MCF 10A (cell line): ENCODE measurements at regions not wholly inside any gene's neighbourhood (a gene's known extent, or its start where the extent isn't known, plus 50 kb on each side); places are given as distances from the start of the nearest gene placed in this dataset.

Source experiments
- BruUV-seq: library from RNA; stranded (reverse); fragments of 400-500 nt; replicated peaks from 2 replicates; lab custom pipeline; 2021; lab: Mats Ljungman, UMichigan
- CTCF ChIA-PET: fragments of 300-600 bp; sonication (Branson Sonifier 250); formaldehyde crosslinking; extraction: SDS; loops from one replicate; lab custom pipeline; 2021; ENCODE audit warnings: antibody characterized with exemption, inconsistent platforms; lab: Yijun Ruan, JAX
- POLR2A ChIA-PET: fragments of 300-600, 350-650 bp; sonication (Branson Sonifier 250); formaldehyde crosslinking; extraction: SDS; loops from one replicate; lab custom pipeline; 2020; ENCODE audit warnings: antibody characterized with exemption, inconsistent platforms; lab: Yijun Ruan, JAX
- DNase-seq: peaks from one replicate; pipeline ENCODE4 v3.0.0-alpha.2; 2018; ENCODE audit not compliant: unreplicated experiment
- H3K27ac Mint-ChIP-seq: one replicate; pipeline ENCODE4 v1.8.0; 2022; ENCODE audit warnings: mild to moderate bottlenecking, low read depth, mixed read lengths; ENCODE audit not compliant: unreplicated experiment
- H3K27me3 Mint-ChIP-seq: one replicate; pipeline ENCODE4 v1.8.0; 2022; ENCODE audit warnings: mixed read lengths; ENCODE audit not compliant: insufficient read depth, unreplicated experiment
- H3K36me3 Mint-ChIP-seq: one replicate; pipeline ENCODE4 v1.8.0; 2022; ENCODE audit warnings: mild to moderate bottlenecking, moderate library complexity, mixed read lengths; ENCODE audit not compliant: insufficient read depth, unreplicated experiment
- H3K4me1 Mint-ChIP-seq: one replicate; pipeline ENCODE4 v1.8.0; 2022; ENCODE audit warnings: mixed read lengths; ENCODE audit not compliant: insufficient read depth, unreplicated experiment
- H3K4me3 Mint-ChIP-seq: one replicate; pipeline ENCODE4 v1.8.0; 2022; ENCODE audit warnings: mild to moderate bottlenecking, moderate library complexity, mixed read lengths; ENCODE audit not compliant: unreplicated experiment
- H3K9me3 Mint-ChIP-seq: one replicate; pipeline ENCODE4 v1.8.0; 2022; ENCODE audit warnings: mixed read lengths; ENCODE audit not compliant: unreplicated experiment
- intact Hi-C: fragments of 100-400 bp; cut with micrococcal nuclease; formaldehyde crosslinking; loops from 2 replicates; pipeline ENCODE4 v1.14.1; 2022
- TF ChIP-seq, protein P1 (sequence below): fragments of 200-600 bp; IDR thresholded peaks from one replicate; pipeline ENCODE4 v1.8.0; 2022; ENCODE audit warnings: antibody characterized with exemption, mild to moderate bottlenecking; ENCODE audit not compliant: unreplicated experiment

- BruUV-seq, result no TSS peak
- no peak for DNase-seq
- no peaks in the 10 kb centered on the region for H3K36me3 Mint-ChIP-seq
- CTCF ChIA-PET, result no interaction called here
- POLR2A ChIA-PET, result no interaction called here
- H3K27me3 Mint-ChIP-seq, result no peaks in the 10 kb centered on the region
- TF ChIP-seq, protein P1, sequence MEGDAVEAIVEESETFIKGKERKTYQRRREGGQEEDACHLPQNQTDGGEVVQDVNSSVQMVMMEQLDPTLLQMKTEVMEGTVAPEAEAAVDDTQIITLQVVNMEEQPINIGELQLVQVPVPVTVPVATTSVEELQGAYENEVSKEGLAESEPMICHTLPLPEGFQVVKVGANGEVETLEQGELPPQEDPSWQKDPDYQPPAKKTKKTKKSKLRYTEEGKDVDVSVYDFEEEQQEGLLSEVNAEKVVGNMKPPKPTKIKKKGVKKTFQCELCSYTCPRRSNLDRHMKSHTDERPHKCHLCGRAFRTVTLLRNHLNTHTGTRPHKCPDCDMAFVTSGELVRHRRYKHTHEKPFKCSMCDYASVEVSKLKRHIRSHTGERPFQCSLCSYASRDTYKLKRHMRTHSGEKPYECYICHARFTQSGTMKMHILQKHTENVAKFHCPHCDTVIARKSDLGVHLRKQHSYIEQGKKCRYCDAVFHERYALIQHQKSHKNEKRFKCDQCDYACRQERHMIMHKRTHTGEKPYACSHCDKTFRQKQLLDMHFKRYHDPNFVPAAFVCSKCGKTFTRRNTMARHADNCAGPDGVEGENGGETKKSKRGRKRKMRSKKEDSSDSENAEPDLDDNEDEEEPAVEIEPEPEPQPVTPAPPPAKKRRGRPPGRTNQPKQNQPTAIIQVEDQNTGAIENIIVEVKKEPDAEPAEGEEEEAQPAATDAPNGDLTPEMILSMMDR, result no peak
- intact Hi-C loops, result no loop called here
- H3K4me3 Mint-ChIP-seq, result no peak overlapping the region
- peaks cover 7% of the 10 kb centered on the region for H3K4me1 Mint-ChIP-seq
- H3K9me3 Mint-ChIP-seq, result no peaks in the 10 kb centered on the region
- no peak overlapping the region for H3K27ac Mint-ChIP-seq
Measured at GRCh38 chr12:22794017-22794416, 169.0 kb downstream of the ETNK1 start.

DNA sequence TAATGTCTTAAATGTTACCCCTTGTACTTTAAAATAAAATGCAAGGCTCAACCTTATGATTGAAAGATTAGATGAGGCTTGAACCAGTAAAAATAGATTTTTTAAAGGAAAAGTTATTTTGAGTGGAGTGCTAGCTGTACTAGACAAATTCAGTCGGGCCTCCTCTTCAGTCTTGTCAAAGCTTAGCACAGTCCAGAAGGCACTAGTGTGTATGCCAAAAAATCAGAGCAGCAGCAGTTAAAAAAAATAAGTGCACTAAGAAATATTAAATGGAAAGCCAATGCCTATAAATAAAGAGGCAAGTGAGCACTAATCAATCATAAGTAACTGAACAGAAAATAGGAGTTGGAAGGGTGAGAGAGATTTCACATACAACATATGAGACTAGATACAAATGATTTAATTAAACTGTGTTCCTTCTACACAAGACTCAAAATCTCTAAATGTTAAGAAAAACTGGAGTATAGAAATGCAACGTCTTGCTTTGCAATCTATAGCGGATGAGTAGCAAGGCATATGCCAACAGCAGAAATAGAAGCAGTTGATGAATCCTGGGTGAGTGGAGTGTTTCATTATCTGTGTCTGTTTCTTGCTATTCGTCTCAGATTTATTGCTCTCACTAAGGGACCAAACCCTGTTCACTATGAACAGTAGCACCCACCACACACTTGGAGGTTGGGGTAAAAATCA is 172.1 kb downstream of the ETNK1 start:
- no peaks in the 10 kb centered on the region for H3K27me3 Mint-ChIP-seq
- ChIA-PET CTCF (interaction anchor here (1.0 kb wide), 1 partner anchor 59 kb away, joined by 7 read pairs; no protein-coding TSS in a partner anchor), POLR2A (no interaction called here)
- intact Hi-C loops, result no loop called here
- no peaks in the 10 kb centered on the region for H3K9me3 Mint-ChIP-seq
- peaks cover 5% of the 10 kb centered on the region for H3K4me1 Mint-ChIP-seq
- H3K36me3 Mint-ChIP-seq, result no peaks in the 10 kb centered on the region
- H3K27ac Mint-ChIP-seq, result no peak overlapping the region
- TF ChIP-seq, protein P1, result no peak
- H3K4me3 Mint-ChIP-seq, result no peak overlapping the region
- DNase-seq, result no peak
- no TSS peak for BruUV-seq

DNA sequence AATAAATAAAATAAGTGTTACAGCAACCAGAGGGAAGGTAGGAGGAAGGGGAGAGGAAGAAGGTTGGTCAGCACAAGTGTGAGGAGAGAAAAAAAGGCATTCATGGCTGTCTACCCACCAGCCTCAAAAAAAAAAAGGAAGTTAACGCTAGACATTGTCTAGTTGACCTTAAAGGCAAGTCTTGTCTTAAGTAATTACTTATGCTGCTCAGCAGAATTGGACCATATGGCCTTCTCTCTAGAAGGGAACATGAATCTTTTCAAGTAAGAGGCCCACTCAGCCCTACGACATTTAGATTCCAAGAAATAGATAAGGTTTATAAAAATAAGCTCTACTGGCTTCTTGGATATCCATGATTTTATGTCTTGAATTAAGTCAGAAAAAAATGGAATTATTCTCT is 172.7 kb downstream of the ETNK1 start:
- Mint-ChIP-seq H3K36me3 (no peaks in the 10 kb centered on the region), H3K27me3 (no peaks in the 10 kb centered on the region), H3K27ac (no peak overlapping the region), H3K9me3 (no peaks in the 10 kb centered on the region), H3K4me3 (no peak overlapping the region), H3K4me1 (no peaks in the 10 kb centered on the region)
- DNase-seq, result no peak
- CTCF ChIA-PET, result interaction anchor here (0.7 to 1.0 kb wide), 2 partner anchors 22 to 59 kb away, joined by 6 to 7 read pairs; no protein-coding TSS in a partner anchor
- TF ChIP-seq, protein P1, result no peak
- POLR2A ChIA-PET, result interaction anchor here (1.2 kb wide), 1 partner anchor 21 kb away, joined by 4 read pairs; no protein-coding TSS in a partner anchor
- BruUV-seq, result no TSS peak
- intact Hi-C loops, result no loop called here

DNA sequence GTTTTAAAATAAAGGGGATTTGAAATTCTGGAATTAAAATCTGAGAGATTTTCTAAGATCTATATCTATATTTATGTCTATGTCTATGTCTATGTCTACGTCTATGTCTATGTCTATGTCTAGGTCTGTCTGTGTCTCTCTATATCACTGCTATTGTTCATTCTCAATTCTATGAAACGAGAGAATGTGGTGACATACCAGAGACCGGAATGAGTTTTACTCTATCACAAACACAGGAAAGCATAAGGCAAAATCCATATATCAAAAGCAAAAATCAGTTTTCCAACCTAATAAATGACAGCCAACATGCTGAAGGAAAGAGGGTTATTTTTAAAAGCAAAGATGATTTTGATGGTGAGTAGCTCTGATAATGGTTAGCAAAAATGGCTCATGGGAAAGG is 173.1 kb downstream of the ETNK1 start:
- POLR2A ChIA-PET, result interaction anchor here (1.2 kb wide), 1 partner anchor 21 kb away, joined by 4 read pairs; no protein-coding TSS in a partner anchor
- Mint-ChIP-seq H3K27ac (no peak overlapping the region), H3K9me3 (no peaks in the 10 kb centered on the region), H3K4me3 (no peak overlapping the region), H3K36me3 (no peaks in the 10 kb centered on the region), H3K4me1 (no peaks in the 10 kb centered on the region), H3K27me3 (no peaks in the 10 kb centered on the region)
- TF ChIP-seq, protein P1, result no peak
- no TSS peak for BruUV-seq
- no peak for DNase-seq
- CTCF ChIA-PET, result interaction anchor here (0.7 to 1.0 kb wide), 2 partner anchors 22 to 58 kb away, joined by 6 to 7 read pairs; no protein-coding TSS in a partner anchor
- intact Hi-C loops, result no loop called here
